ENCODE measurements at regions not wholly inside any gene's neighbourhood (a gene's known extent, or its start where the extent isn't known, plus 50 kb on each side); places are given as distances from the start of the nearest gene placed in this dataset.

DNA sequence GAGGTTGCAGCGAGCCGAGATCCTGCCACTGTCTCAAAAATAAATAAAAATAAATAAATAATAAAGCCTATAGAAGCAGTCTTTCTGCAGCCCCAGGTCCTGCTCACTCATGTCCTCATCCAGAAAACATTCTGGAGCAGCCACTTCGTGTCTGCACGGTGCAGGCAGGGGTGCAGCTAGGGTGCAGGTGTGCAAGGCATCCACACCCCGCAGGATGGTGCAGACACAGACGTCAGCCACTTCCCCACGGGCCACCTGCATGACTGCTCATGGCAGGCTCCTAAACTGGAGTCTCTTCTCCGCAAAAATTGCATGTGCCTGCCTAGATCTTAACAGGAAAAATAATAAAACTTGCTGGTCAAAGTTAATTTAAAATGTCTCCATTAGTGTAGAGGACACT lies 80.2 kb upstream of the SNTG2 start:
- TF ChIP-seq, protein P1, sequence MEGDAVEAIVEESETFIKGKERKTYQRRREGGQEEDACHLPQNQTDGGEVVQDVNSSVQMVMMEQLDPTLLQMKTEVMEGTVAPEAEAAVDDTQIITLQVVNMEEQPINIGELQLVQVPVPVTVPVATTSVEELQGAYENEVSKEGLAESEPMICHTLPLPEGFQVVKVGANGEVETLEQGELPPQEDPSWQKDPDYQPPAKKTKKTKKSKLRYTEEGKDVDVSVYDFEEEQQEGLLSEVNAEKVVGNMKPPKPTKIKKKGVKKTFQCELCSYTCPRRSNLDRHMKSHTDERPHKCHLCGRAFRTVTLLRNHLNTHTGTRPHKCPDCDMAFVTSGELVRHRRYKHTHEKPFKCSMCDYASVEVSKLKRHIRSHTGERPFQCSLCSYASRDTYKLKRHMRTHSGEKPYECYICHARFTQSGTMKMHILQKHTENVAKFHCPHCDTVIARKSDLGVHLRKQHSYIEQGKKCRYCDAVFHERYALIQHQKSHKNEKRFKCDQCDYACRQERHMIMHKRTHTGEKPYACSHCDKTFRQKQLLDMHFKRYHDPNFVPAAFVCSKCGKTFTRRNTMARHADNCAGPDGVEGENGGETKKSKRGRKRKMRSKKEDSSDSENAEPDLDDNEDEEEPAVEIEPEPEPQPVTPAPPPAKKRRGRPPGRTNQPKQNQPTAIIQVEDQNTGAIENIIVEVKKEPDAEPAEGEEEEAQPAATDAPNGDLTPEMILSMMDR (IDR thresholded peaks at IDR 0.05) = no peak
- no peak for TF ChIP-seq EZH2 (IDR thresholded peaks at IDR 0.05; ENCODE audit: borderline replicate concordance, insufficient read depth, low read depth, low read length, poor library complexity, severe bottlenecking)
